ENCODE measurements at regions not wholly inside any gene's neighbourhood (a gene's known extent, or its start where the extent isn't known, plus 50 kb on each side); places are given as distances from the start of the nearest gene placed in this dataset.

GRCh38 chr4:66062921-66063320, 392.6 kb upstream of the EPHA5 start:
- Histone ChIP-seq H3K4me1 (no peaks in the 10 kb centered on the region), H3K9me3 (no peaks in the 10 kb centered on the region), H3K4me3 (no peak overlapping the region), H3K36me3 (no peaks in the 10 kb centered on the region), H3K27ac (no peak overlapping the region), H3K27me3 (no peaks in the 10 kb centered on the region)
- TF ChIP-seq POLR2AphosphoS5 (IDR thresholded peaks at IDR 0.05) (no peak), EP300 (IDR thresholded peaks at IDR 0.05) (no peak), POLR2A (IDR thresholded peaks at IDR 0.05) (no peak), CTCF (IDR thresholded peaks at IDR 0.05) (no peak)
- no peak for DNase-seq
- intact Hi-C loops (cut with DNase I; ENCODE audit: low total_unique reads): no loop called here

- WGBS, 5 donors: 54 to 74% (median 65%) methylated on average over 2 of the region's 2 CpGs
- no peaks in the 10 kb centered on the region for H3K9me3 ChIP-seq
- H3K27me3 ChIP-seq: no peaks in the 10 kb centered on the region
These were observed 391.8 kb upstream of the EPHA5 start for GRCh38 chr4:66062044-66062443.

DNA sequence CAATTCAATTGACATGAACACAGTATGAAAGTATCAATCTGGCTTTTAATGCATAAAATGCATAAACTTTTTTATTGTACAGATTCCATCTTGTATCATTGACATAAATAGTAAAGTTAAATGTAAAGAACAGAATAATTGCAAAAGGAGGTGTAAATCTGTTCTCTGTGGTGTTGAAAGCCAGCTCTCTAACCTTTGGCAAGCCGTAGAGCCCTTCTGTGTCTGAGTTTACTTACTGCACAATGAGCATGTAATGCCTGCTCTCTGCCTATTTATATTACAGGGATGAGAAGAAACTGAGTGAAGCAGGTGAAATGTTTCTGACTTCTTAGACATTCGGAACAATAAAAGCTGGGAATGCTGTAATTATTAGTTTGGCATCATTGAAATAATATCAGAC, 389.3 kb upstream of the EPHA5 start:
- no peak overlapping the region for H3K4me3 ChIP-seq
- 57 to 67% (median 63%) methylated on average over 2 of the region's 2 CpGs for WGBS, 5 donors
- no peaks in the 10 kb centered on the region for H3K36me3 ChIP-seq
- intact Hi-C loops (cut with DNase I; ENCODE audit: low total_unique reads): no loop called here
- no peaks in the 10 kb centered on the region for H3K4me1 ChIP-seq
- no peaks in the 10 kb centered on the region for H3K9me3 ChIP-seq
- DNase-seq: no peak
- no peak overlapping the region for H3K27ac ChIP-seq
- TF ChIP-seq POLR2AphosphoS5 (IDR thresholded peaks at IDR 0.05) (no peak), CTCF (IDR thresholded peaks at IDR 0.05) (no peak), POLR2A (IDR thresholded peaks at IDR 0.05) (no peak), EP300 (IDR thresholded peaks at IDR 0.05) (no peak)
- H3K27me3 ChIP-seq: no peaks in the 10 kb centered on the region

More at GRCh38 chr4:66062044-66062443, 391.8 kb upstream of the EPHA5 start:
- intact Hi-C loops (cut with DNase I; ENCODE audit: low total_unique reads): no loop called here
- Histone ChIP-seq H3K27ac (no peak overlapping the region), H3K4me3 (no peak overlapping the region), H3K4me1 (no peaks in the 10 kb centered on the region), H3K36me3 (no peaks in the 10 kb centered on the region)
- no peak for TF ChIP-seq POLR2AphosphoS5 (IDR thresholded peaks at IDR 0.05)
- TF ChIP-seq CTCF (IDR thresholded peaks at IDR 0.05): no peak
- DNase-seq: no peak

- H3K27ac ChIP-seq: no peak overlapping the region
- H3K9me3 ChIP-seq: no peaks in the 10 kb centered on the region
- DNase-seq: no peak
- H3K36me3 ChIP-seq: no peaks in the 10 kb centered on the region
- WGBS, 5 donors: 38 to 63% (median 54%) methylated on average over 1 of the region's 1 CpG
- no peak for TF ChIP-seq CTCF (IDR thresholded peaks at IDR 0.05)
- no peak for TF ChIP-seq POLR2A (IDR thresholded peaks at IDR 0.05)
- TF ChIP-seq EP300 (IDR thresholded peaks at IDR 0.05): no peak
- TF ChIP-seq POLR2AphosphoS5 (IDR thresholded peaks at IDR 0.05): no peak
- H3K4me1 ChIP-seq: no peaks in the 10 kb centered on the region
- H3K4me3 ChIP-seq: no peak overlapping the region
- intact Hi-C loops (cut with DNase I; ENCODE audit: low total_unique reads): no loop called here
- H3K27me3 ChIP-seq: no peaks in the 10 kb centered on the region
These were observed 388.8 kb upstream of the EPHA5 start for GRCh38 chr4:66059136-66059535.

DNA sequence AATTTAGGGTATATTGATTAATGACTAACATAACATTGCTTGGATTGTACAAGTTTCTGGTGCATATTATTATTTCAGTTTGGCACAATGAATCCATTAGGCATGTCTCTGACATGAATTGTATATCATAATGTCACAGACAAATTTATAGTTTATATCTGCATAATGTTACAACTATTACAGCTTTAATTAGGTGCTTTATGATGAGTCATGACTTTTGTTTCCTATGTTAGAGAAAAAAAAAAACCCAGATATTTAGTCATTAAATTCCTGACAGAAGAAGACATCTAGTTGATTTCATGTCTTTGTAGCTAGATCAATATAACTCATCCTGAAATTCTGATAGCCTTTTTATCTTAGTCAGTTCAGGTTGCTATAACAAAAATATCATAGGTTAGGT, 385.7 kb upstream of the EPHA5 start:
- Histone ChIP-seq H3K27ac (no peak overlapping the region), H3K4me1 (no peaks in the 10 kb centered on the region), H3K27me3 (no peaks in the 10 kb centered on the region), H3K4me3 (no peak overlapping the region), H3K9me3 (peaks cover 0 to 3% (median 0%) of the 10 kb centered on the region in 4 donors), H3K36me3 (no peaks in the 10 kb centered on the region)
- no peak for TF ChIP-seq EP300 (IDR thresholded peaks at IDR 0.05)
- no peak for TF ChIP-seq POLR2AphosphoS5 (IDR thresholded peaks at IDR 0.05)
- TF ChIP-seq POLR2A (IDR thresholded peaks at IDR 0.05): no peak
- no peak for TF ChIP-seq CTCF (IDR thresholded peaks at IDR 0.05)
- intact Hi-C loops (cut with DNase I; ENCODE audit: low total_unique reads): no loop called here
- DNase-seq: no peak
